ENCODE measurements at regions not wholly inside any gene's neighbourhood (a gene's known extent, or its start where the extent isn't known, plus 50 kb on each side); places are given as distances from the start of the nearest gene placed in this dataset.

DNA sequence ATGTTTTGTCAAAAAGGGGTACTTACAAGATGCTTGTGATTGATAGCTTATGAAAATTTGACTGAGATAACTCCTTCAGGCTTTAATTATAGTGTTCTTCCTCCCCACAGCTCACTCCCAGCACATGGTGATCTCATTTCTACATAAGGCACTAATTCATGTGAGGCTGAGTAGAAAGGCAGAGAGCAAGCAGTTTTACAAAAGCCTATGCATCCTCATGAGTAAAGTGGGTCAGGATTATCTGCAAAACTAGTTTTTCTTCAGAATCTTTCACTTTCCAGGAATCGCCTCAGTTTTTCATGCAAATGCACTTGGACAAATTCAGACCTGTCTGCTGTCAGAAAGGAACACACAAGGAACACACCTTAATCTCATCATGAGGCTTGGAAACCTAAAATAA lies 92.1 kb upstream of the FBN2 start:
- ChIA-PET CTCF (no interaction called here), POLR2A (no interaction called here)
- TF ChIP-seq, protein P1, sequence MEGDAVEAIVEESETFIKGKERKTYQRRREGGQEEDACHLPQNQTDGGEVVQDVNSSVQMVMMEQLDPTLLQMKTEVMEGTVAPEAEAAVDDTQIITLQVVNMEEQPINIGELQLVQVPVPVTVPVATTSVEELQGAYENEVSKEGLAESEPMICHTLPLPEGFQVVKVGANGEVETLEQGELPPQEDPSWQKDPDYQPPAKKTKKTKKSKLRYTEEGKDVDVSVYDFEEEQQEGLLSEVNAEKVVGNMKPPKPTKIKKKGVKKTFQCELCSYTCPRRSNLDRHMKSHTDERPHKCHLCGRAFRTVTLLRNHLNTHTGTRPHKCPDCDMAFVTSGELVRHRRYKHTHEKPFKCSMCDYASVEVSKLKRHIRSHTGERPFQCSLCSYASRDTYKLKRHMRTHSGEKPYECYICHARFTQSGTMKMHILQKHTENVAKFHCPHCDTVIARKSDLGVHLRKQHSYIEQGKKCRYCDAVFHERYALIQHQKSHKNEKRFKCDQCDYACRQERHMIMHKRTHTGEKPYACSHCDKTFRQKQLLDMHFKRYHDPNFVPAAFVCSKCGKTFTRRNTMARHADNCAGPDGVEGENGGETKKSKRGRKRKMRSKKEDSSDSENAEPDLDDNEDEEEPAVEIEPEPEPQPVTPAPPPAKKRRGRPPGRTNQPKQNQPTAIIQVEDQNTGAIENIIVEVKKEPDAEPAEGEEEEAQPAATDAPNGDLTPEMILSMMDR (IDR thresholded peaks at IDR 0.05; ENCODE audit: extremely low read depth in 1 of 2, insufficient read depth in 1 of 2, low read depth in 1 of 2, low read length in 2 of 2), result no peak
- TF ChIP-seq, protein P2, sequence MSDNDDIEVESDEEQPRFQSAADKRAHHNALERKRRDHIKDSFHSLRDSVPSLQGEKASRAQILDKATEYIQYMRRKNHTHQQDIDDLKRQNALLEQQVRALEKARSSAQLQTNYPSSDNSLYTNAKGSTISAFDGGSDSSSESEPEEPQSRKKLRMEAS (IDR thresholded peaks at IDR 0.05; ENCODE audit: insufficient read depth, insufficient read length), result no peak
- no peak for TF ChIP-seq GATA2 (IDR thresholded peaks at IDR 0.05; ENCODE audit: insufficient read depth, insufficient read length, low read depth, low read length)
- TF ChIP-seq JUN (IDR thresholded peaks at IDR 0.05; ENCODE audit: borderline replicate concordance, insufficient read depth, insufficient read length, low read depth), result no peak
- no peak for TF ChIP-seq EZH2 (IDR thresholded peaks at IDR 0.05; ENCODE audit: borderline replicate concordance, low read depth, low read length, severe bottlenecking)
- TF ChIP-seq POLR2AphosphoS5 (IDR thresholded peaks at IDR 0.05; ENCODE audit: insufficient read depth, low read depth, low read length), result no peak
- no peak for TF ChIP-seq POLR2A (IDR thresholded peaks at IDR 0.05; ENCODE audit: low read depth, low read length)
- no peak for TF ChIP-seq FOS (IDR thresholded peaks at IDR 0.05; ENCODE audit: borderline replicate concordance, insufficient read depth, low read length)
- TF ChIP-seq MYC (IDR thresholded peaks at IDR 0.05; ENCODE audit: low read depth, low read length), result no peak
- Histone ChIP-seq H3K4me3 (replicated peaks in 1 of 3; ENCODE audit: insufficient read depth in 1 of 3, low read depth in 1 of 3, low read length in 3 of 3) (no peak overlapping the region), H2AFZ (ENCODE audit: low read depth, low read length) (no peak overlapping the region), H3K27ac (ENCODE audit: insufficient read depth, low read depth, low read length) (no peak overlapping the region), H3K4me1 (ENCODE audit: control insufficient read depth, extremely low read depth, insufficient read depth, low read length) (peaks cover 12% of the 10 kb centered on the region), H3K9ac (replicated peaks; ENCODE audit: extremely low read depth, insufficient read depth, low read length) (no peak overlapping the region), H3K79me2 (ENCODE audit: control insufficient read depth, insufficient read depth, low read length) (no peaks in the 10 kb centered on the region), H3K4me2 (ENCODE audit: insufficient read depth, low read length) (no peak overlapping the region), H3K9me3 (replicated peaks; ENCODE audit: control insufficient read depth, insufficient read depth, low read length) (no peaks in the 10 kb centered on the region), H3K36me3 (ENCODE audit: control insufficient read depth in 2 of 2, extremely low read depth in 1 of 2, insufficient read depth in 2 of 2, low read length in 2 of 2) (no peaks in the 10 kb centered on the region), H3K9me1 (replicated peaks; ENCODE audit: control insufficient read depth, extremely low read depth, insufficient read depth, low read length) (no peaks in the 10 kb centered on the region), H3K27me3 (ENCODE audit: control insufficient read depth in 2 of 2, insufficient read depth in 2 of 2, low read length in 2 of 2) (no peaks in the 10 kb centered on the region), H4K20me1 (replicated peaks; ENCODE audit: control insufficient read depth, extremely low read depth, insufficient read depth, low read length) (no peaks in the 10 kb centered on the region)
- BruUV-seq (replicated peaks), result no TSS peak
- intact Hi-C loops (cut with micrococcal nuclease), result no loop called here
- FAIRE-seq, result no peak
- DNase-seq (ENCODE audit: low read depth, low spot score), result no peak
- dilution Hi-C loops (cut with MboI; ENCODE audit: extremely low pct_ligation_motif_present, low sequenced_read_pairs), result no loop called here

All from endothelial cell of umbilical vein (primary cell).